ENCODE measurements at regions not wholly inside any gene's neighbourhood (a gene's known extent, or its start where the extent isn't known, plus 50 kb on each side); places are given as distances from the start of the nearest gene placed in this dataset.

DNA sequence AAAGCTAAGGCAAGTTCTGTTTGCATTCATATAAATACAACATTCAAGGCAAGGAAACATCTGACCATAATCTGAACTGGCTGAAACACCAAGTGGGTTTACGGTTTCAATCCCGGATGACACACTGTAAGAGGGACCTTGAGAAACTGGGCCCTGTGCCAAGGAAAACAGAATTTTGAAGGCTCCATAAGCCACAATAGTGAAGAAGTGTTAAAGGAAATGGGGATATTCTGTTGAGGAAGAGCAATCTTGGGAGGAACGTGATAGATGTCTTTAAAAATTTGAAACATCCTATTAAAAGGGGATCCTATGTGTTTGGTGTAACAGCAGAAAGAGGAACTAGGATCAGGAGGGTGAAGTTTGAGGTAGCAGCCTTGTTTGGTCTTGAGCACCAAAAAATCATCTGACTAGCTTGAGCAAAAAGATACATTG lies 82.4 kb upstream of the TAB2 start:
- TF ChIP-seq RAD21 (IDR thresholded peaks at IDR 0.05 in 1 of 2, conservative IDR thresholded peaks at IDR 0.05 in 1 of 2; ENCODE audit: low read depth in 2 of 2, low read length in 2 of 2) (no peak), PHF8 (conservative IDR thresholded peaks at IDR 0.05; ENCODE audit: low read depth, low read length) (no peak), POLR2AphosphoS5 (IDR thresholded peaks at IDR 0.05; ENCODE audit: low read depth, low read length) (no peak), KDM1A (IDR thresholded peaks at IDR 0.05; ENCODE audit: borderline replicate concordance, low read length) (no peak), JUND (IDR thresholded peaks at IDR 0.05; ENCODE audit: low read length) (no peak), RNF2 (IDR thresholded peaks at IDR 0.05; ENCODE audit: borderline replicate concordance, low read depth, low read length, missing control alignments, poor library complexity, severe bottlenecking) (no peak), POLR2A (IDR thresholded peaks at IDR 0.05; ENCODE audit: control extremely low read depth in 1 of 2, low read depth in 2 of 2, low read length in 2 of 2) (no peak), CBX5 (IDR thresholded peaks at IDR 0.05; ENCODE audit: low read depth, low read length) (no peak), HDAC2 (IDR thresholded peaks at IDR 0.05; ENCODE audit: borderline replicate concordance in 1 of 2, low read depth in 2 of 2, low read length in 2 of 2) (no peak), RXRA (IDR thresholded peaks at IDR 0.05; ENCODE audit: insufficient read depth, low read depth, low read length) (no peak)
- TF ChIP-seq, protein P1, sequence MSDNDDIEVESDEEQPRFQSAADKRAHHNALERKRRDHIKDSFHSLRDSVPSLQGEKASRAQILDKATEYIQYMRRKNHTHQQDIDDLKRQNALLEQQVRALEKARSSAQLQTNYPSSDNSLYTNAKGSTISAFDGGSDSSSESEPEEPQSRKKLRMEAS (IDR thresholded peaks at IDR 0.05) = no peak
- TF ChIP-seq, protein P2, sequence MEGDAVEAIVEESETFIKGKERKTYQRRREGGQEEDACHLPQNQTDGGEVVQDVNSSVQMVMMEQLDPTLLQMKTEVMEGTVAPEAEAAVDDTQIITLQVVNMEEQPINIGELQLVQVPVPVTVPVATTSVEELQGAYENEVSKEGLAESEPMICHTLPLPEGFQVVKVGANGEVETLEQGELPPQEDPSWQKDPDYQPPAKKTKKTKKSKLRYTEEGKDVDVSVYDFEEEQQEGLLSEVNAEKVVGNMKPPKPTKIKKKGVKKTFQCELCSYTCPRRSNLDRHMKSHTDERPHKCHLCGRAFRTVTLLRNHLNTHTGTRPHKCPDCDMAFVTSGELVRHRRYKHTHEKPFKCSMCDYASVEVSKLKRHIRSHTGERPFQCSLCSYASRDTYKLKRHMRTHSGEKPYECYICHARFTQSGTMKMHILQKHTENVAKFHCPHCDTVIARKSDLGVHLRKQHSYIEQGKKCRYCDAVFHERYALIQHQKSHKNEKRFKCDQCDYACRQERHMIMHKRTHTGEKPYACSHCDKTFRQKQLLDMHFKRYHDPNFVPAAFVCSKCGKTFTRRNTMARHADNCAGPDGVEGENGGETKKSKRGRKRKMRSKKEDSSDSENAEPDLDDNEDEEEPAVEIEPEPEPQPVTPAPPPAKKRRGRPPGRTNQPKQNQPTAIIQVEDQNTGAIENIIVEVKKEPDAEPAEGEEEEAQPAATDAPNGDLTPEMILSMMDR (IDR thresholded peaks at IDR 0.05; ENCODE audit: control extremely low read depth in 1 of 3, insufficient read depth in 1 of 3, low read depth in 1 of 3, low read length in 3 of 3) = no peak
- TF ChIP-seq, protein P3, sequence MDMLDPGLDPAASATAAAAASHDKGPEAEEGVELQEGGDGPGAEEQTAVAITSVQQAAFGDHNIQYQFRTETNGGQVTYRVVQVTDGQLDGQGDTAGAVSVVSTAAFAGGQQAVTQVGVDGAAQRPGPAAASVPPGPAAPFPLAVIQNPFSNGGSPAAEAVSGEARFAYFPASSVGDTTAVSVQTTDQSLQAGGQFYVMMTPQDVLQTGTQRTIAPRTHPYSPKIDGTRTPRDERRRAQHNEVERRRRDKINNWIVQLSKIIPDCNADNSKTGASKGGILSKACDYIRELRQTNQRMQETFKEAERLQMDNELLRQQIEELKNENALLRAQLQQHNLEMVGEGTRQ (IDR thresholded peaks at IDR 0.05; ENCODE audit: low read length) = no peak
- TF ChIP-seq, protein P4, sequence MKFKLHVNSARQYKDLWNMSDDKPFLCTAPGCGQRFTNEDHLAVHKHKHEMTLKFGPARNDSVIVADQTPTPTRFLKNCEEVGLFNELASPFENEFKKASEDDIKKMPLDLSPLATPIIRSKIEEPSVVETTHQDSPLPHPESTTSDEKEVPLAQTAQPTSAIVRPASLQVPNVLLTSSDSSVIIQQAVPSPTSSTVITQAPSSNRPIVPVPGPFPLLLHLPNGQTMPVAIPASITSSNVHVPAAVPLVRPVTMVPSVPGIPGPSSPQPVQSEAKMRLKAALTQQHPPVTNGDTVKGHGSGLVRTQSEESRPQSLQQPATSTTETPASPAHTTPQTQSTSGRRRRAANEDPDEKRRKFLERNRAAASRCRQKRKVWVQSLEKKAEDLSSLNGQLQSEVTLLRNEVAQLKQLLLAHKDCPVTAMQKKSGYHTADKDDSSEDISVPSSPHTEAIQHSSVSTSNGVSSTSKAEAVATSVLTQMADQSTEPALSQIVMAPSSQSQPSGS (IDR thresholded peaks at IDR 0.05; ENCODE audit: low read length) = no peak

Data from H1 (cell line).